DND-41 (cell line): ENCODE measurements at regions not wholly inside any gene's neighbourhood (a gene's known extent, or its start where the extent isn't known, plus 50 kb on each side); places are given as distances from the start of the nearest gene placed in this dataset.
A peak's percentile ranks its signal among the peaks of the same experiment; 100 is the strongest.

ENCODE experiments used
- ATAC-seq: fragments of 200-7000 bp; cut with Tn5 transposase; 3 replicates; pipeline ENCODE4 v1.9.1; 2021; ENCODE audit warnings: low read depth; ENCODE audit not compliant: insufficient read depth
- DNase-seq: peaks from one replicate; pipeline ENCODE4 v3.0.0-alpha.2; 2020
- H2AFZ ChIP-seq: 2 replicates; pipeline ENCODE4 v1.6.0; 2012; ENCODE audit warnings: low read depth, low read length
- H3K27ac ChIP-seq: 2 replicates; pipeline ENCODE4 v1.5.1; 2012; ENCODE audit warnings: low read length, inconsistent platforms
- H3K27me3 ChIP-seq: fragments of 200-600 bp; sonication (generic); 2 replicates; pipeline ENCODE4 v1.6.0; 2012; ENCODE audit warnings: low read length, mild to moderate bottlenecking, inconsistent platforms; ENCODE audit not compliant: insufficient read depth, poor library complexity
- H3K36me3 ChIP-seq: 2 replicates; pipeline ENCODE4 v1.5.1; 2012; ENCODE audit warnings: low read length, inconsistent platforms; ENCODE audit not compliant: insufficient read depth
- H3K4me1 ChIP-seq: 2 replicates; pipeline ENCODE4 v1.5.1; 2012; ENCODE audit warnings: mild to moderate bottlenecking, low read length; ENCODE audit not compliant: insufficient read depth
- H3K4me2 ChIP-seq: 2 replicates; pipeline ENCODE4 v1.6.0; 2012; ENCODE audit warnings: mild to moderate bottlenecking, moderate library complexity, low read length, inconsistent platforms; ENCODE audit not compliant: insufficient read depth
- H3K4me3 ChIP-seq, 2 experiments: fragments of 200-600 bp in 1 of 2; shearing (Covaris generic) in 1 of 2; 2 replicates each; pipeline ENCODE4 v1.5.1; 2012 to 2016; ENCODE audit warnings: inconsistent platforms in 2 of 2, low read length in 2 of 2, mild to moderate bottlenecking in 2 of 2, low read depth in 1 of 2, moderate library complexity in 1 of 2
- H3K79me2 ChIP-seq: 2 replicates; pipeline ENCODE4 v1.6.0; 2012; ENCODE audit warnings: low read length, inconsistent platforms; ENCODE audit not compliant: insufficient read depth
- H3K9ac ChIP-seq: 2 replicates; pipeline ENCODE4 v1.6.0; 2012; ENCODE audit warnings: low read depth, mild to moderate bottlenecking, inconsistent platforms, low read length, moderate library complexity
- H3K9me3 ChIP-seq: 2 replicates; pipeline ENCODE4 v1.5.1; 2012; ENCODE audit warnings: low read length, moderate library complexity, mild to moderate bottlenecking, inconsistent platforms; ENCODE audit not compliant: insufficient read depth, severe bottlenecking
- H4K20me1 ChIP-seq: 2 replicates; pipeline ENCODE4 v1.6.0; 2012; ENCODE audit warnings: low read length; ENCODE audit not compliant: insufficient read depth
- EZH2 ChIP-seq: IDR thresholded peaks from 3 replicates; pipeline ENCODE4 v1.6.1; 2012; ENCODE audit warnings: borderline replicate concordance, low read depth, mild to moderate bottlenecking, moderate library complexity, low read length, inconsistent platforms; ENCODE audit not compliant: severe bottlenecking
- TF ChIP-seq, protein P1 (sequence below): IDR thresholded peaks from 2 replicates; pipeline ENCODE4 v1.5.1; 2012; ENCODE audit warnings: borderline replicate concordance, low read length, moderate library complexity, mild to moderate bottlenecking; ENCODE audit not compliant: poor library complexity, severe bottlenecking; ENCODE audit errors: extremely low read depth

DNA sequence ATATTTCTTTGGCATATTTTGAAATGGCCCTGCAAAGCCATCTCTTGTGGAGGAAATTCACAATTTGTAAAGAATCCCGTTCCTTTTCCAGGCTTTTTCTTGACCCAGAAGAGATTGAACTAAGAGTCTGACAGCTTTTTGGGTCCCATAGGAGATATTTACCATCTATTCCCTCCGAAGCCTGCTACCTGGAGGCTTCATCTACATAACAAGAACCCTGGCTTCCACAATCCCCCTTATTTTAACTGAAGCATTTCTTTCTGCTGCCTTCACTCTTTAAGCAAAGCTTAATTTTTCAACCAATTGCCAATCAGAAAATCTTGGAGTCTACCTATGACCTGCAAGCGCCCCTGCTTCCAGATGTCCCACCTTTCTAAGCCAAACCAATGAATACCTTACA is 248.1 kb upstream of the GADL1 start:
- no peak for DNase-seq
- Histone ChIP-seq H3K4me2 (no peak overlapping the region), H4K20me1 (no peaks in the 10 kb centered on the region), H2AFZ (no peak overlapping the region), H3K9me3 (peaks cover 8% of the 10 kb centered on the region), H3K9ac (no peak overlapping the region), H3K4me1 (no peaks in the 10 kb centered on the region), H3K79me2 (no peaks in the 10 kb centered on the region), H3K4me3 (no peak overlapping the region), H3K27ac (no peak overlapping the region), H3K27me3 (no peaks in the 10 kb centered on the region), H3K36me3 (no peaks in the 10 kb centered on the region)
- no peak for TF ChIP-seq EZH2
- TF ChIP-seq, protein P1, sequence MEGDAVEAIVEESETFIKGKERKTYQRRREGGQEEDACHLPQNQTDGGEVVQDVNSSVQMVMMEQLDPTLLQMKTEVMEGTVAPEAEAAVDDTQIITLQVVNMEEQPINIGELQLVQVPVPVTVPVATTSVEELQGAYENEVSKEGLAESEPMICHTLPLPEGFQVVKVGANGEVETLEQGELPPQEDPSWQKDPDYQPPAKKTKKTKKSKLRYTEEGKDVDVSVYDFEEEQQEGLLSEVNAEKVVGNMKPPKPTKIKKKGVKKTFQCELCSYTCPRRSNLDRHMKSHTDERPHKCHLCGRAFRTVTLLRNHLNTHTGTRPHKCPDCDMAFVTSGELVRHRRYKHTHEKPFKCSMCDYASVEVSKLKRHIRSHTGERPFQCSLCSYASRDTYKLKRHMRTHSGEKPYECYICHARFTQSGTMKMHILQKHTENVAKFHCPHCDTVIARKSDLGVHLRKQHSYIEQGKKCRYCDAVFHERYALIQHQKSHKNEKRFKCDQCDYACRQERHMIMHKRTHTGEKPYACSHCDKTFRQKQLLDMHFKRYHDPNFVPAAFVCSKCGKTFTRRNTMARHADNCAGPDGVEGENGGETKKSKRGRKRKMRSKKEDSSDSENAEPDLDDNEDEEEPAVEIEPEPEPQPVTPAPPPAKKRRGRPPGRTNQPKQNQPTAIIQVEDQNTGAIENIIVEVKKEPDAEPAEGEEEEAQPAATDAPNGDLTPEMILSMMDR: no peak
- no peak for ATAC-seq

GRCh38 chr3:31145062-31145461 is 250.6 kb upstream of the GADL1 start:
- peaks cover 18% of the 10 kb centered on the region for H3K9me3 ChIP-seq
- TF ChIP-seq EZH2: no peak
- TF ChIP-seq, protein P1: no peak
- H3K27me3 ChIP-seq: no peaks in the 10 kb centered on the region
- H3K9ac ChIP-seq: no peak overlapping the region
- H4K20me1 ChIP-seq: no peaks in the 10 kb centered on the region
- ATAC-seq (no peak), DNase-seq (no peak)
- H3K4me2 ChIP-seq: no peak overlapping the region
- no peaks in the 10 kb centered on the region for H3K36me3 ChIP-seq
- H2AFZ ChIP-seq: no peak overlapping the region
- no peaks in the 10 kb centered on the region for H3K4me1 ChIP-seq
- H3K4me3 ChIP-seq: no peak overlapping the region
- no peak overlapping the region for H3K27ac ChIP-seq
- no peaks in the 10 kb centered on the region for H3K79me2 ChIP-seq

DNA sequence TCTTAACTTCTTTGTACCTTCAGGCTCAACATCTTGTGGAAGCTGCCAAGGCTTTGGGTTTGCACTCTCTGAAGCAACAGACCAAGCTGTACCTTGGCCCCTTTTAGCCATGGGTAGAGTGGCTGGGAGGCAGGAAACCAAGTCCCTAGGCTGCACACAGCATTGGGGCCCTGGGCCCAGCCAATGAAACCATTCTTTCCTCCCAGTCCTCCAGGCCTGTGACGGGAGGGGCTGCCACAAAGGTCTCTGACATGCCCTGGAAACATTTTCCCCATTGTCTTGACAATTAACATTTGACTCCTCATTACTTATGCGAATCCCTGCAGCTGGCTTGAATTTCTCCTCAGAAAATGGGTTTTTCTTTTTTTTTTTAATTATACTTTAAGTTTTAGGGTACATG is 253.1 kb upstream of the GADL1 start:
- no peaks in the 10 kb centered on the region for H3K4me1 ChIP-seq
- no peaks in the 10 kb centered on the region for H3K79me2 ChIP-seq
- H3K4me2 ChIP-seq: no peak overlapping the region
- TF ChIP-seq EZH2: no peak
- TF ChIP-seq, protein P1: no peak
- H3K27ac ChIP-seq: no peak overlapping the region
- H3K27me3 ChIP-seq: no peaks in the 10 kb centered on the region
- H3K9ac ChIP-seq: no peak overlapping the region
- no peaks in the 10 kb centered on the region for H4K20me1 ChIP-seq
- H3K4me3 ChIP-seq: no peak overlapping the region
- H3K36me3 ChIP-seq: no peaks in the 10 kb centered on the region
- no peak for ATAC-seq
- peaks cover 25% of the 10 kb centered on the region for H3K9me3 ChIP-seq
- no peak for DNase-seq
- H2AFZ ChIP-seq: no peak overlapping the region

GRCh38 chr3:31157047-31157694 is 262.7 kb upstream of the GADL1 start:
- no peaks in the 10 kb centered on the region for H3K27me3 ChIP-seq
- H2AFZ ChIP-seq: peak overlapping the region; percentile 45; the same call in 1 of the 2 replicates
- H3K9ac ChIP-seq: no peak overlapping the region
- ATAC-seq (peak; percentile 56; the same call in 1 of the 3 replicates), DNase-seq (no peak)
- H3K4me2 ChIP-seq: peak overlapping the region; percentile 26; the same call in 1 of the 2 replicates
- H3K4me3 ChIP-seq: no peak overlapping the region
- H3K36me3 ChIP-seq: no peaks in the 10 kb centered on the region
- no peaks in the 10 kb centered on the region for H4K20me1 ChIP-seq
- no peaks in the 10 kb centered on the region for H3K79me2 ChIP-seq
- no peak overlapping the region for H3K27ac ChIP-seq
- no peaks in the 10 kb centered on the region for H3K9me3 ChIP-seq
- TF ChIP-seq, protein P1: peak; percentile 44
- no peak for TF ChIP-seq EZH2
- peaks cover 6% of the 10 kb centered on the region for H3K4me1 ChIP-seq
